Erythroblast (primary cell): ENCODE measurements at regions not wholly inside any gene's neighbourhood (a gene's known extent, or its start where the extent isn't known, plus 50 kb on each side); places are given as distances from the start of the nearest gene placed in this dataset.

Experiments
- GATA1 ChIP-seq: IDR thresholded peaks from 2 replicates; pipeline ENCODE4 v1.6.1; 2011; ENCODE audit warnings: low read depth, mild to moderate bottlenecking, control low read depth, low read length, moderate library complexity
- POLR2A ChIP-seq: IDR thresholded peaks from 2 replicates; pipeline ENCODE4 v1.6.1; 2011; ENCODE audit warnings: mild to moderate bottlenecking, low read length

GRCh38 chr6:82772851-82773717 is 292.6 kb downstream of the UBE3D start:
- TF ChIP-seq POLR2A (no peak), GATA1 (no peak)
